GM10266 (cell line): ENCODE measurements at regions not wholly inside any gene's neighbourhood (a gene's known extent, or its start where the extent isn't known, plus 50 kb on each side); places are given as distances from the start of the nearest gene placed in this dataset.

Source experiments
- DNase-seq: peaks from one replicate; pipeline ENCODE4 v3.0.0; 2012; ENCODE audit errors: extremely low spot score
- TF ChIP-seq, protein P1 (sequence below): IDR thresholded peaks from 2 replicates; pipeline ENCODE4 v1.5.1; 2012; ENCODE audit warnings: mild to moderate bottlenecking, low read depth; ENCODE audit not compliant: control insufficient read depth, insufficient read depth; ENCODE audit errors: missing control alignments

DNA sequence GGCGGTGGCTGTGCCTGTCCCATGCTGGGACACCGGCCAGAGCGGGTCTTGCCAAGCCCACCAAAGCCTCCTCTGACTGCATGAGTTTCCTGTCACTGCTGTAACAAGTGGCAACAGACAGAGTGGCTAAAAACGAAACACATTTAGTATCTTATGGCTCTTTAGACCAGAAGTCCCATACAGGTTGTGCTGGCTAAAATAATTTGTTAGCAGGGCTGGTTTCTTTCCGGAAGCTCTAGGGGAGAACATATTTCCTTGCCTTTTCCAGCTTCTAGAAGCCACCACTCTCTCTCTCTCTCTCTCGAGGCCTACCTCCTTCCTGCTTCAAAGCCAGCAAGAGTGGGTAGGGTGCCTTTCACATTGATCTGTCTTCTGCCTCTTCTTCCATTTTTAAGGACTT is 171.6 kb upstream of the PLPP4 start:
- DNase-seq: no peak
- TF ChIP-seq, protein P1, sequence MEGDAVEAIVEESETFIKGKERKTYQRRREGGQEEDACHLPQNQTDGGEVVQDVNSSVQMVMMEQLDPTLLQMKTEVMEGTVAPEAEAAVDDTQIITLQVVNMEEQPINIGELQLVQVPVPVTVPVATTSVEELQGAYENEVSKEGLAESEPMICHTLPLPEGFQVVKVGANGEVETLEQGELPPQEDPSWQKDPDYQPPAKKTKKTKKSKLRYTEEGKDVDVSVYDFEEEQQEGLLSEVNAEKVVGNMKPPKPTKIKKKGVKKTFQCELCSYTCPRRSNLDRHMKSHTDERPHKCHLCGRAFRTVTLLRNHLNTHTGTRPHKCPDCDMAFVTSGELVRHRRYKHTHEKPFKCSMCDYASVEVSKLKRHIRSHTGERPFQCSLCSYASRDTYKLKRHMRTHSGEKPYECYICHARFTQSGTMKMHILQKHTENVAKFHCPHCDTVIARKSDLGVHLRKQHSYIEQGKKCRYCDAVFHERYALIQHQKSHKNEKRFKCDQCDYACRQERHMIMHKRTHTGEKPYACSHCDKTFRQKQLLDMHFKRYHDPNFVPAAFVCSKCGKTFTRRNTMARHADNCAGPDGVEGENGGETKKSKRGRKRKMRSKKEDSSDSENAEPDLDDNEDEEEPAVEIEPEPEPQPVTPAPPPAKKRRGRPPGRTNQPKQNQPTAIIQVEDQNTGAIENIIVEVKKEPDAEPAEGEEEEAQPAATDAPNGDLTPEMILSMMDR: no peak

GRCh38 chr10:120286280-120286679 is 170.7 kb upstream of the PLPP4 start:
- no peak for DNase-seq
- TF ChIP-seq, protein P1: no peak

DNA sequence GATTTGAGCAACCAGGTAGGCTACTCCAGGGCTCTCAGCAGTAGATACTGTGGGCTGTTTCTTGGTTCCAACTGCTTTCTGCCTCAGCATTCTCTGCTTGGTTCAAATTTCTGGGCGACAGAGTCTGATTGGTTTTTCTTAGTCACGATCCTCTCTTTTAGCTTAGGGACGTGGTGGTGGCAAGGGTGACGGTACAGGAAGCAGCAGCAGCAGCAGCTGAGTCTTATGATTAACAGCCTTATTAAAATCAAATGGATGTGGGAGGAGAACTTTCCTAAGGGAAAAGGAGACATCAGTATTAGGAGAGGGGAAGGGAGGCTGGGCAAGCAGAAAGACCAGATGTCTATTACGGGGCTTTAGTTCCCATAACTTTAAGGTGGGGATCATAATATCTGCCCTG is 156.5 kb upstream of the PLPP4 start:
- TF ChIP-seq, protein P1: no peak

DNA sequence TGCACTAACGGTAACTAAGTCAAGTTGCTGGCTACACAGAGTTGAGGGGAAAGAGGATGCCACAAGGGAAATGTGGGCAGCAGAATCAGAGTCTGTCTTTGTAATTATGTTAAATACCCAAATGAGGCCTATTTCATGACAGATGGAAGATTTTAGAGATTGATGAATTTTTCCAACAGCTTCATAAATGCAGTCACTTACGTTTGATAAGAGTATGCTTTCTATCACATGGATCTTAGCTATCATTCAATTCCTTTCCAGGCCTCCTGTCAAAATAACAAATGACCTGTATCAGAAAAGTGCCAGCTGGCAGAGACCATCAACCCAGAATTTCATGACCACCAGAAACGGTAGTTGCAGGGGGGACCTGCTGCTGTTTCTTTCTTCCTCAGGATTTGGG is 148.4 kb upstream of the PLPP4 start:
- TF ChIP-seq, protein P1: no peak
- no peak for DNase-seq

More for the DNA sequence above, 156.5 kb upstream of the PLPP4 start:
- DNase-seq: no peak

- no peak for DNase-seq
- TF ChIP-seq, protein P1: no peak
Measured at GRCh38 chr10:120313715-120314114, 143.3 kb upstream of the PLPP4 start.

GRCh38 chr10:120314442-120314841 is 142.6 kb upstream of the PLPP4 start:
- no peak for DNase-seq
- TF ChIP-seq, protein P1: no peak

GRCh38 chr10:120318862-120319261 is 138.2 kb upstream of the PLPP4 start:
- TF ChIP-seq, protein P1: no peak
- no peak for DNase-seq
